ENCODE measurements at regions not wholly inside any gene's neighbourhood (a gene's known extent, or its start where the extent isn't known, plus 50 kb on each side); places are given as distances from the start of the nearest gene placed in this dataset.

DNA sequence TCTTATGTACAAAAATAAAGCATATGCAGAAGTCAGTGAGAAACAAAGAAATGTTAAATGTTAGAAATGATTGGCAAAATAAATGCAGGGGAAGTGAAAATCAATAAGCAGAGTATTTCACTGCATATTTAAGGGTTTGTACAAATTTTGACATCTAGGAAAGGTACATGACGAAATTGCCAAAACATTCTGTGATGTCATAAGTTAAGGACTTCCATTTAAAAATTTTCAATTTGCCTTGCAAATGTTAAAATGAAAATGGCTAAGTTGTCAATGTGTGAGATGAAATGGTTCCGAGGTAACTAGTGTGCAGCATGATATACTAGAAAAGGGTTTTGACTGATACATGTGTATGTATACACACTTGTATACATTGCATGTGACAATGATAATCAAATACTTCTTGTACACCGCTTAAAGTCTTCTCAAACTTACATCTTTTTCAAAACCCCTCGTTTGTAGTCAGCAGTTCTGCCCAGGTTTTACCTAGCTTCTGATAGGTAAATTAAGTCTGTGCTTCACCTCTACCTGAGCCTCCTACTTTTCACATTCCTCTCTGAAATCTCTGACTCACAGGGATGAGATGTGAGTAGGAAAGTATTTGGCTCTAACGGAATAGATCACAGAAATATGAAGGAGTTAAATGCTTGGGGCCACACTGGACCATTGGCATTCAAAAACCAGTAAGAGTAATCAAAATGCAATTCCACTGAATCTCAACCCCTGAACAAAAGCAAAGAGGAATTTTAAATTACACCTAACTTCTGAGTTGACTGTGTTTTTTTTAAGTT is 442.4 kb upstream of the FOXG1 start:
- no peak overlapping the region for H3K4me3 ChIP-seq (ENCODE audit: low read depth, low read length)
- TF ChIP-seq, protein P1, sequence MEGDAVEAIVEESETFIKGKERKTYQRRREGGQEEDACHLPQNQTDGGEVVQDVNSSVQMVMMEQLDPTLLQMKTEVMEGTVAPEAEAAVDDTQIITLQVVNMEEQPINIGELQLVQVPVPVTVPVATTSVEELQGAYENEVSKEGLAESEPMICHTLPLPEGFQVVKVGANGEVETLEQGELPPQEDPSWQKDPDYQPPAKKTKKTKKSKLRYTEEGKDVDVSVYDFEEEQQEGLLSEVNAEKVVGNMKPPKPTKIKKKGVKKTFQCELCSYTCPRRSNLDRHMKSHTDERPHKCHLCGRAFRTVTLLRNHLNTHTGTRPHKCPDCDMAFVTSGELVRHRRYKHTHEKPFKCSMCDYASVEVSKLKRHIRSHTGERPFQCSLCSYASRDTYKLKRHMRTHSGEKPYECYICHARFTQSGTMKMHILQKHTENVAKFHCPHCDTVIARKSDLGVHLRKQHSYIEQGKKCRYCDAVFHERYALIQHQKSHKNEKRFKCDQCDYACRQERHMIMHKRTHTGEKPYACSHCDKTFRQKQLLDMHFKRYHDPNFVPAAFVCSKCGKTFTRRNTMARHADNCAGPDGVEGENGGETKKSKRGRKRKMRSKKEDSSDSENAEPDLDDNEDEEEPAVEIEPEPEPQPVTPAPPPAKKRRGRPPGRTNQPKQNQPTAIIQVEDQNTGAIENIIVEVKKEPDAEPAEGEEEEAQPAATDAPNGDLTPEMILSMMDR (IDR thresholded peaks at IDR 0.05; ENCODE audit: low read depth, low read length), result no peak
- TF ChIP-seq MYC (IDR thresholded peaks at IDR 0.05; ENCODE audit: low read depth, low read length), result no peak
- no peak for TF ChIP-seq POLR2A (IDR thresholded peaks at IDR 0.05; ENCODE audit: extremely low read depth, insufficient read length)
- TF ChIP-seq, protein P2, sequence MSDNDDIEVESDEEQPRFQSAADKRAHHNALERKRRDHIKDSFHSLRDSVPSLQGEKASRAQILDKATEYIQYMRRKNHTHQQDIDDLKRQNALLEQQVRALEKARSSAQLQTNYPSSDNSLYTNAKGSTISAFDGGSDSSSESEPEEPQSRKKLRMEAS (IDR thresholded peaks at IDR 0.05; ENCODE audit: low read depth, low read length), result no peak
- no peak for DNase-seq (ENCODE audit: low read depth)

DNA sequence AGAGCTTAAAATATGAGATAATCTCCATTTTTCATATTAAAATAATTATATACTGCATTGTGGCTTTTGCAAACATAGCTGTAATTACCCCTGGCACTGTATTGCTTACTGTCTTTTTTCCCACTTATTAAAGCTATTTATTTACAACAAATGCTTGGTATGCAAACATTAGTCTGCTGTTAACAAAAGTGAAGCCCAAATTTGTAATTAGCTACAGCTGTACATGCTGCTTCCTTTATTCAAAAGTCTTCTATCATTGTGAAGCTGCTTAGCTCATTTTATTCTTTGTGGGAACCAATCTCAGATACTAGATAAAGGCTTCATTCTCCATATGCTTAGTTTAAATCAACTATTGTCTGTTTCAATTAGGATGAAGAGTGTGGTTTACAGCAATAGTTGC is 425.8 kb upstream of the FOXG1 start:
- H3K4me3 ChIP-seq (ENCODE audit: low read depth, low read length), result no peak overlapping the region
- TF ChIP-seq, protein P2 (IDR thresholded peaks at IDR 0.05; ENCODE audit: low read depth, low read length), result no peak
- no peak for TF ChIP-seq MYC (IDR thresholded peaks at IDR 0.05; ENCODE audit: low read depth, low read length)
- TF ChIP-seq POLR2A (IDR thresholded peaks at IDR 0.05; ENCODE audit: extremely low read depth, insufficient read length), result no peak
- TF ChIP-seq, protein P1 (IDR thresholded peaks at IDR 0.05; ENCODE audit: low read depth, low read length), result no peak
- DNase-seq (ENCODE audit: low read depth), result no peak

DNA sequence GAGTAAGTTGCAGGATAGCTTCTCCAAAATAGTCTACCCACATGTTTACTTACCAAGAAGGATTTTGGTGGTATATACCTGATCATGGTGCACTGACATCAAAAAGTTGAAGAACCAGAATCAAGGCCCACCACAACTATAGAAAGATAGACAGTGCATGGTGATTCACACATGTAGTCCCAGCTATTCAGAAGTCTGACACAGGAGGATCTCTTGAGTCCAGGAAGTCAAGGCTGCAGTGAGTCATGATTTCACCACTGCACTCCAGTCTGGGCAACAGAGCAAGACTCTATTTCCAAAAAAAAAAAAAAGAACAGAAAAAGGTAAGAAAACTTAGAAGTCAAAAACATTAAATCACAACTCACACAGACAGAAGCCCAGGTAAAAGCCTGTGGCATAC is 422.2 kb upstream of the FOXG1 start:
- peak; percentile 8 for DNase-seq (ENCODE audit: low read depth)
- TF ChIP-seq, protein P2 (IDR thresholded peaks at IDR 0.05; ENCODE audit: low read depth, low read length), result no peak
- no peak for TF ChIP-seq POLR2A (IDR thresholded peaks at IDR 0.05; ENCODE audit: extremely low read depth, insufficient read length)
- TF ChIP-seq, protein P1 (IDR thresholded peaks at IDR 0.05; ENCODE audit: low read depth, low read length), result no peak
- no peak for TF ChIP-seq MYC (IDR thresholded peaks at IDR 0.05; ENCODE audit: low read depth, low read length)
- H3K4me3 ChIP-seq (ENCODE audit: low read depth, low read length), result no peak overlapping the region

DNA sequence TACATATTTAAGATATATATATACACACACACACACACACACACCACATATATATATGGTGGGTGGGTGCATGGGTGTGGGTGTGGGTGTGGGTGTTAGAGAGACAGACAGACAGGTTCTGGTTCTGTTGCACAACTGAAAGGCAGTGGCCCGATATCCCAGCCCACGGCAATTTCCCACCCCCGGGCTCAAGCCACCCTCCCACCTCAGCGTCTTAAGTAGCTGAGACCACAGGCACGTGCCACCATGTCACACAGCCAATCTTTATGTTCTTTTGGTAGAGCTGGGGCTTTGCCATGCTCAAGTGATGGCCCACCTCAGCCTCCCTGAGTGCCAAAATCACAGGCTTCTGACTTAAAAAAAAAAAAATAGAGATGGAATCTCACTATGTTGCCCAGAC is 417.8 kb upstream of the FOXG1 start:
- DNase-seq (ENCODE audit: low read depth), result no peak
- H3K4me3 ChIP-seq (ENCODE audit: low read depth, low read length), result no peak overlapping the region

DNA sequence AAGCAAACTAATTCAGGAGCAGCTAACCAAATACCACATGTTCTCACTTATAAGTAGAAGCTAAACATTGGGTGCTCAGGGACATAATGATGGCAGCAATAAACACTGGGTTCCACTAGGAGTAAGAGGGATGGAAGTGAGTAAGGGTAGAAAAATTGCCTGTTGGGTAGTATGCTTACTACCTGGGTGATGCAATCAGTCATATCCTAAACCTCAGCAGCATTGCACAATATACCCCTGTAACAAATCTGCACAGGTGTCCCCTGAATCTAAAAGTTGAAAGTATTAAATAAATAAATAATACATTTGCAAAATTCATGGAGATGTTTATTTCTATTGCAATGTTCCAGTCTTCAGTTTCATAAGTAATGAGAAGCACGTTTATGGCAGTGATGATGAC is 409.8 kb upstream of the FOXG1 start:
- no peak for DNase-seq (ENCODE audit: low read depth)
- TF ChIP-seq, protein P2 (IDR thresholded peaks at IDR 0.05; ENCODE audit: low read depth, low read length), result no peak
- H3K4me3 ChIP-seq (ENCODE audit: low read depth, low read length), result no peak overlapping the region

More for the DNA sequence above, 417.8 kb upstream of the FOXG1 start:
- TF ChIP-seq POLR2A (IDR thresholded peaks at IDR 0.05; ENCODE audit: extremely low read depth, insufficient read length), result no peak
- TF ChIP-seq, protein P2 (IDR thresholded peaks at IDR 0.05; ENCODE audit: low read depth, low read length), result no peak
- TF ChIP-seq, protein P1 (IDR thresholded peaks at IDR 0.05; ENCODE audit: low read depth, low read length), result no peak
- no peak for TF ChIP-seq MYC (IDR thresholded peaks at IDR 0.05; ENCODE audit: low read depth, low read length)

DNA sequence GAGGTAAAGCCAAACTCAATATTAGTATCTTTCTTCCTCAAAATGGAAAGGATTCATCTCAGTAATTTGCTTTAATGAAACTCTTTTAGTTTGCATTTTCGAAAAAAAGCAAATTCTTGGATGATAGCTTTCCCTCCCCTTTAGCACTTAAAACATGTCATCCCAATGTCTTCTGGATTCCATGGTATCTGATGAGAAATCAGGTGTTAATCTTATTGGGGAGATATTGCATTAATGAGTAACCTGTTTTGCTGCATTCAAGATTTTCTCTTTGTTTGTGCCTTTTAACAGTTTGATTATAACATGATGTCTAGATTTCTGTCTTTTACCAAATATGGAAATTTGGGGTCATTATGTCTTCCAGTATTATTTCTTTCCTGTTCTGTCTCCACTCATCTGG is 405.1 kb upstream of the FOXG1 start:
- no peak for DNase-seq (ENCODE audit: low read depth)
- TF ChIP-seq, protein P1 (IDR thresholded peaks at IDR 0.05; ENCODE audit: low read depth, low read length), result no peak
- TF ChIP-seq, protein P2 (IDR thresholded peaks at IDR 0.05; ENCODE audit: low read depth, low read length), result no peak
- TF ChIP-seq POLR2A (IDR thresholded peaks at IDR 0.05; ENCODE audit: extremely low read depth, insufficient read length) (no peak), MYC (IDR thresholded peaks at IDR 0.05; ENCODE audit: low read depth, low read length) (no peak)
- no peak overlapping the region for H3K4me3 ChIP-seq (ENCODE audit: low read depth, low read length)
